ENCODE measurements at regions not wholly inside any gene's neighbourhood (a gene's known extent, or its start where the extent isn't known, plus 50 kb on each side); places are given as distances from the start of the nearest gene placed in this dataset.

GRCh38 chr13:50577806-50578205, 265.7 kb downstream of the DLEU7 start:
- H3K4me3 ChIP-seq (ENCODE audit: low read depth, low read length), result no peak overlapping the region
- no peak for TF ChIP-seq CTCF (IDR thresholded peaks at IDR 0.05; ENCODE audit: low read depth, low read length, missing control alignments)
- no peak for DNase-seq (ENCODE audit: low read depth)

- no peak for DNase-seq (ENCODE audit: low read depth)
- TF ChIP-seq CTCF (IDR thresholded peaks at IDR 0.05; ENCODE audit: low read depth, low read length, missing control alignments), result no peak
- H3K4me3 ChIP-seq (ENCODE audit: low read depth, low read length), result no peak overlapping the region
Observed at GRCh38 chr13:50580684-50581305, 262.7 kb downstream of the DLEU7 start.

- H3K4me3 ChIP-seq (ENCODE audit: low read depth, low read length), result no peak overlapping the region
- no peak for DNase-seq (ENCODE audit: low read depth)
- no peak for TF ChIP-seq CTCF (IDR thresholded peaks at IDR 0.05; ENCODE audit: low read depth, low read length, missing control alignments)
Observed at GRCh38 chr13:50581586-50582196, 261.8 kb downstream of the DLEU7 start.

- no peak for TF ChIP-seq CTCF (IDR thresholded peaks at IDR 0.05; ENCODE audit: low read depth, low read length, missing control alignments)
- no peak overlapping the region for H3K4me3 ChIP-seq (ENCODE audit: low read depth, low read length)
- DNase-seq (ENCODE audit: low read depth), result no peak
Observed at GRCh38 chr13:50584856-50585580, 258.5 kb downstream of the DLEU7 start.

- H3K4me3 ChIP-seq (ENCODE audit: low read depth, low read length), result no peak overlapping the region
- no peak for DNase-seq (ENCODE audit: low read depth)
- no peak for TF ChIP-seq CTCF (IDR thresholded peaks at IDR 0.05; ENCODE audit: low read depth, low read length, missing control alignments)
Observed at GRCh38 chr13:50585674-50586413, 257.6 kb downstream of the DLEU7 start.

- DNase-seq (ENCODE audit: low read depth), result no peak
- TF ChIP-seq CTCF (IDR thresholded peaks at IDR 0.05; ENCODE audit: low read depth, low read length, missing control alignments), result no peak
- H3K4me3 ChIP-seq (ENCODE audit: low read depth, low read length), result no peak overlapping the region
Observed at GRCh38 chr13:50586414-50587083, 256.9 kb downstream of the DLEU7 start.

Measured in GM12864 (cell line).